HS-27A (cell line): ENCODE measurements at regions not wholly inside any gene's neighbourhood (a gene's known extent, or its start where the extent isn't known, plus 50 kb on each side); places are given as distances from the start of the nearest gene placed in this dataset.

Experiments used
- DNase-seq: peaks from one replicate; pipeline ENCODE4 v3.0.0-alpha.2; 2012; ENCODE audit warnings: low read depth, missing footprints

- no peak for DNase-seq
Observed at GRCh38 chr7:91323626-91324158, 59.5 kb downstream of the FZD1 start.

GRCh38 chr7:91324663-91325062, 60.4 kb downstream of the FZD1 start:
- no peak for DNase-seq

- no peak for DNase-seq
Observed at GRCh38 chr7:91325726-91326125, 61.5 kb downstream of the FZD1 start.

GRCh38 chr7:91326516-91327199, 62.4 kb downstream of the FZD1 start:
- no peak for DNase-seq

- DNase-seq, result no peak
Observed at GRCh38 chr7:91327346-91327745, 63.1 kb downstream of the FZD1 start.

GRCh38 chr7:91329571-91329970, 65.3 kb downstream of the FZD1 start:
- no peak for DNase-seq

GRCh38 chr7:91330191-91330808, 66.1 kb downstream of the FZD1 start:
- no peak for DNase-seq

- DNase-seq, result no peak
Observed at GRCh38 chr7:91330866-91331265, 66.6 kb downstream of the FZD1 start.

GRCh38 chr7:91336106-91336505, 71.9 kb downstream of the FZD1 start:
- no peak for DNase-seq

GRCh38 chr7:91338226-91339020, 74.2 kb downstream of the FZD1 start:
- no peak for DNase-seq

GRCh38 chr7:91342346-91342745, 78.1 kb downstream of the FZD1 start:
- DNase-seq, result no peak

GRCh38 chr7:91343420-91343960, 79.3 kb downstream of the FZD1 start:
- no peak for DNase-seq

GRCh38 chr7:91343996-91344629, 79.9 kb downstream of the FZD1 start:
- DNase-seq, result no peak

GRCh38 chr7:91344911-91345310, 80.7 kb downstream of the FZD1 start:
- no peak for DNase-seq

GRCh38 chr7:91345449-91345848, 81.2 kb downstream of the FZD1 start:
- no peak for DNase-seq

- DNase-seq, result no peak
Observed at GRCh38 chr7:91346426-91346825, 82.2 kb downstream of the FZD1 start.

GRCh38 chr7:91347290-91347689, 83.1 kb downstream of the FZD1 start:
- no peak for DNase-seq

GRCh38 chr7:91348711-91349110, 84.5 kb downstream of the FZD1 start:
- no peak for DNase-seq

GRCh38 chr7:91351374-91351773, 87.1 kb downstream of the FZD1 start:
- no peak for DNase-seq

GRCh38 chr7:91352091-91352490, 87.9 kb downstream of the FZD1 start:
- no peak for DNase-seq

- DNase-seq, result no peak
Observed at GRCh38 chr7:91353848-91354247, 89.6 kb downstream of the FZD1 start.
